ENCODE measurements at regions not wholly inside any gene's neighbourhood (a gene's known extent, or its start where the extent isn't known, plus 50 kb on each side); places are given as distances from the start of the nearest gene placed in this dataset.

DNA sequence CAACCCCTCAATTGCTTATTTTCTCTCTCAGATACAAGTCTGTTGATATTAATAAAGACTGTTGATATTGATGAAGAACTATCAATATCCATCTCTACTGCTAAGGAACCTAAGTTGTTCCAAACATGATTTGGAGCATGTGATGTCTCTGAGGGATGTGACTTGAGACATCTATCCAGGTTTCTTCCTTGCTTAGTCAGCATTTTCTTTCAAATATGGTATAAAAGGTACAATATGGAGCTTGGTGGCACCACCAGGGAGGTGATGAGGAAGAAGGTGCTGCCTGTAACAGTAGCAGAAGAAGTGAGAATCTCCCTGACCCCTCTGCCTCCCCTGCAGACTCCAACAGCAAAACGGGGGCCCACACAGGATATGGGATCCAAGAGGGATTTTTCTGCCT is 329.0 kb downstream of the MAF start:
- intact Hi-C loops (cut with micrococcal nuclease) = loop anchor here (5.0 to 10.0 kb wide), 3 partner anchors 114 to 497 kb away; no protein-coding TSS in a partner anchor

DNA sequence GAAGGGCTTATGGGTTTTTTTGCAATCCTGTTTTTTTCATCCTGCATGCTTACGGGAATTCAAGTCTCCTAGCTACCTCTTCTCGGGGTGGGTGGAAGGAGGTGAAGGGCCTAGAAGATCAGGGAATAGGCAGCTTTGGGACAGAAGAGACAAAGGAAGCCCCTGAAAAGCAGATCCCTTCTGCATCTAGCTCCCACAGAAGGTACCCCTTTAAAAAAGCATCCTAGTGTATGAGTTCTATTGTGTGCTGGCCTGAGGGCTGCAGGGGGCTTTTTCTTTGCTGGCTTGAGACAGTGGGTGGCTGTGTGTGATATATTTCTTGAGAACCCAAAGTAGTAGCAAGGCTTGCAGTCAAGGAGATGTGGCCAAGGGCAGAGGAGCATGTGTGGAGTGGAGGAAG is 330.5 kb downstream of the MAF start:
- intact Hi-C loops (cut with micrococcal nuclease) = loop anchor here (5.0 to 10.0 kb wide), 3 partner anchors 113 to 495 kb away; no protein-coding TSS in a partner anchor

DNA sequence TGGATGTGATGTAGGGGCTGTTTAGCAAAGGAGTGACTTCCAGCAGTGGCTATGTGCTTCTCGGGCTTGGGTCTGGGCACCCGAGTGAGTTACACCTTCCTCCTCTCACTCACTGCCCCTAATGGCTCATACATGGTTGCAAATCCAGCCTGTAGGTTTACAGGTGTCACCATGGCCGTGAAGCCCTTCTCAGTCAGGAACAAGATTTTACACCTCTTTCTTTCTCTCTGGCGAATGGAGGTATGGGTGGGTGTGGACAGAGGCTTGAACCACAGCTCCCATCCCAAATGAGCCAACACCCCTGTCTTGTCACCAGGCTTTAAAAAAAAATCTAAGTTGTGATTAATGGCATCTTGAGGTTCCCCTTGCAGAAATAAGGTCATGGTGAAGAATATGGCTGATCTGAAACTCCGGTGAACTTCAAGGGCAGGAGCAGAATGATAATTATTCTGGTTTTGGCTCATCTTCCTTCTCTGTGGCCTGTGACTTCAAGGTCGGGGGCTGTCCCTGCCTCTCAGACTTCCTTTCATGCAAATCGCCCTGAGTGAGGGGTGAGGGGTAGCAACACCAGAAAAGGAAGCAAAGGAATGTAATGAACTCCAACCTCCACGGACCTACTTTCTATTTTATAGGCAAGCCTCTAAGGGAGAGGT is 331.2 kb downstream of the MAF start:
- intact Hi-C loops (cut with micrococcal nuclease) = loop anchor here (1.0 to 5.0 kb wide), 2 partner anchors 9 to 52 kb away; no protein-coding TSS in a partner anchor

DNA sequence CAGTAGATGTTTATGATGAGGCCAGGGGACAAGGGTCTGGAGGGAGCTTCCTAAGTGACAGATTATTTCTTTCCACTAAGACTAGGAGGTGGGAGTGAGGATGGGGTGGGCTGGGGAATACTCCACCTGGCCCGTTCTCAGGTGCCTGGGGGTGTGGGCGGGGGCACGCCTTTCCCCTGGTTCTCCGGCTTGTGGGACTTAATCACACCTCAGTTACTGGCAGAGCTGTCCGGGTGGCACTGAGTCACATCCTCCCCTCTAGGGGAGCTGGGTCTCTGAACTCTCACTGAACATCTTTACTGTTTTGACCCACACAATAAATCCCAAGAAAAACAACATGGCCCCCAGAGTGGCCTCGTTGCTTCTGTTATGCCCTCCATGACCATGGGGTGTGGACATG is 332.8 kb downstream of the MAF start:
- intact Hi-C loops (cut with micrococcal nuclease) = loop anchor here (5.0 kb wide), 1 partner anchor 50 kb away; no protein-coding TSS in a partner anchor

DNA sequence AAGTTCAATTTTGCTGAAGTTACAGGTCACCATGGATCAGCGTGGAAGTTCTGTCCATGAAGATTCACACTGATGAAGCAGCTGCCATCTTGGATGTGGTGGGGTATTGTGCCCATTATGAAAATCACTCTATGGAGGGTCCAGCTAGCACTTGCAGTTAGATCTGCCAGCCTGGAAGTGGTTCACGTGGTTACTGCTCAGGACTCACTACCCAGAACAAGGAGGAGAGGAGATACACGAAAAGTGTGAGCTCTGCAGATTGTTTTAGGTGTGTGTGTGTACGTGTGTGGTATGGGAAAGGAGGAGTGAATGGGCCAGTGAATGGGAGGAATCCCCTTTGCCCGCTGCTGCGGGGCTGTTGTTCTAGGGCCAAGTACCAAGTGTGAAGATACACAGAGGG is 333.4 kb downstream of the MAF start:
- intact Hi-C loops (cut with micrococcal nuclease) = loop anchor here (5.0 kb wide), 1 partner anchor 50 kb away; no protein-coding TSS in a partner anchor

DNA sequence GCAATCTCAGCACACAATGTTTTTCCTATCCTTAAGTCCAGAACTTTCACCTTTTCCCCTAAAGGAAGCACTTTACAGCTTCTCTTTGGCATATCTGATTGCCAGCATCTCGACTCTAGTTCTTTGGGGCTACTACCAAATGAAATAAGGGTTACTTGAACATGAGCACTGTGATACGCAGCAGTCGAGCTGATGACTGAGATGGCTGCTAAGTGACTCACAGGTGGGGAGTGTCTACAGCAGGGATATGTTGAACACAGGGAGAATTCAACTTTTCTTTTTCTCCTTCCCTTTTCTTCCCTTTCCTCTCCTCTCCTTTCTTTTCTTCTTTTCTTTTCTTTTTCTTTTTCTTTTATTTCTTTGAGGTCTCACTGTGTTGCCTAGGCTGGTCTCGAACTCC is 334.8 kb downstream of the MAF start:
- intact Hi-C loops (cut with micrococcal nuclease) = loop anchor here (5.0 kb wide), 1 partner anchor 48 kb away; no protein-coding TSS in a partner anchor

DNA sequence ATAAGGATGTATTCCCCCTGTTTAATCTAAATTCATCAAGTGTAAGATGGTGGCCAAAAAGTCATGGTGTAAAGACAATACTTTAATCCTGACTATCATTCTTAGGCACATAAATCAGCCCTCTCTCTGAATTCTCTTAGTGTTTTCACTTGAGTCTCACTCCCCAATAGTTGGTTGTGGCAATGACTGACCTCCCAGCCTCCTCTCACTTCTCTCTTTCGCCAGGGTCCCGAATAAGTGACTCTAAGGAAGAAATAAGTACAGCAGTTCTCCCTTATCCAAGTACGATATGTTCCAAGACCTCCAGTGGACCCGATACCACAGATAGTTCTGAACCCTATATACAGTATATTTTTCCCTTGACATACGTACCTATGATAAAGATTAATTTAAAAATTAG is 335.3 kb downstream of the MAF start:
- intact Hi-C loops (cut with micrococcal nuclease) = loop anchor here (5.0 kb wide), 1 partner anchor 48 kb away; no protein-coding TSS in a partner anchor

DNA sequence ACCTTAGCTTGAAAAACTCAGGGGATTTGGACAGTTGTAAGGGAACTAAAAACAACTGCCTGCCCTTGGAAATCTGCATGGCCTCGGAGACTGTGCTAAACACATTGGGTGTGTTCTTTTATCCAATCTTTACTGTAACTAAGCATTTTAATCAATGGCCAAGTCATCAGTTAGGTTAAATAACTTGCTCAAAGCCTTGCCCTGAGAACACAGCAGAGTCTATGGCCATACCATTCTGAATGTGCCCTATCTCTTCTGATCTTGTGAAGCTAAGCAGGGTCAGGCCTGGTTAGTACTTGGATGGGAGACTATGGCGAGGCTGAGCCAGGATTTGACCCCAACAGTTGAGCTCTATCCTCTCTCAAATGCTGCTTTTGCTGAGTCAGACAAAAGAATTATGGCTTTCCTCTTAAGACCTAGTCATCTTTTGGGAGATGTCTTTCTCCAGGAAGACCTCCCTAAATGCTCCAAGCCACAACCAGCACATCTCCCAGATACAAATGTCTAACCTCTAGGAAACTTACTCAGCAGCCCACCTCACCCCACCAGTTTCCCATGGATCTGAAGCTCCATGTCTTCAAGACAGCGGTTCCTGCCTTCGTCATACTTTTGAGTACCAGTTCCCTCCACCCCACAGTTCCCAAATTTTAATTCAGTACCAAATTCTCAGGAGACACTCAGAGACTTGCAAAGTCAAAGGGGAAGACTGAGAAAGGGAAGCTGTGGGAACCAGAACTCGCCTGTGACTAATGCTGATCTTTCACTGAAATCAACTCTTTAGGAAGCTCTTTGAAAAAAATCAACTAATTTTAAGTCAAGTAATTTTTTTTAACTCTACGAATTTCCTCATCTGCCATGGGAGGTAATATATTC is 336.1 kb downstream of the MAF start:
- intact Hi-C loops (cut with micrococcal nuclease) = loop anchor here (5.0 kb wide), 1 partner anchor 47 kb away; no protein-coding TSS in a partner anchor

DNA sequence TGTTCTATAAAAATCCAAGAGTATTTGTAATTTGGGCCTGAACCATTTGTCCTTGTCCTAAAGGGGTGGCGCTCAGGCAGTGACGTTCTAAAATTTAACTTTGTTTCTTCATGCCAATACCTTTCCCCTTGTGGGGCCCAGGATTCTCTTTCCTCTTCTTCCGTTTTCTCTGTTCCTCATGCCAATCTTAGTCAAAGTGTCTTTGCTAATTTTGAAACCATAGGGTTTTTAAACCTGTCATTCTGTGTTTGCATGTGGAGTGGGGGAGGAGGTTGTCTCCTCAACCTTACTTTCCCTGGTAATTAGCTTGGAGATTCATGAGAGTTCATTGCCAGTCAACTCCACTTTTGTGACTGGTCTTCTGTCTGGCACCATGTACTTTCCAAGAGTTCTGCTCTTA is 337.1 kb downstream of the MAF start:
- intact Hi-C loops (cut with micrococcal nuclease) = no loop called here
